Hepatocyte (in vitro differentiated cells): ENCODE measurements at regions not wholly inside any gene's neighbourhood (a gene's known extent, or its start where the extent isn't known, plus 50 kb on each side); places are given as distances from the start of the nearest gene placed in this dataset.

Experiments used
- DNase-seq: peaks from one replicate; pipeline ENCODE4 v3.0.0-alpha.2; 2016; ENCODE audit warnings: low spot score
- H2AFZ ChIP-seq: fragments of 200-600 bp; sonication (generic); 2 replicates; pipeline ENCODE4 v1.6.0; 2016; ENCODE audit warnings: antibody characterized with exemption, mild to moderate bottlenecking
- H3K27ac ChIP-seq: fragments of 200-600 bp; sonication (generic); 2 replicates; pipeline ENCODE4 v1.5.1; 2016; ENCODE audit warnings: mild to moderate bottlenecking
- H3K27me3 ChIP-seq: fragments of 200-600 bp; sonication (generic); 2 replicates; pipeline ENCODE4 v1.6.1; 2016
- H3K36me3 ChIP-seq: fragments of 200-600 bp; sonication (generic); replicated peaks from 2 replicates; pipeline ENCODE4 v1.5.1; 2016; ENCODE audit warnings: low read depth; ENCODE audit not compliant: insufficient read depth
- H3K4me1 ChIP-seq: fragments of 200-600 bp; sonication (generic); 2 replicates; pipeline ENCODE4 v1.5.1; 2016; ENCODE audit warnings: mild to moderate bottlenecking, moderate library complexity; ENCODE audit not compliant: insufficient read depth
- H3K4me2 ChIP-seq: fragments of 200-600 bp; sonication (generic); 2 replicates; pipeline ENCODE4 v1.6.0; 2016
- H3K4me3 ChIP-seq: fragments of 200-600 bp; sonication (generic); 2 replicates; pipeline ENCODE4 v1.5.1; 2016; ENCODE audit warnings: mild to moderate bottlenecking
- H3K79me2 ChIP-seq: fragments of 200-600 bp; sonication (generic); 2 replicates; pipeline ENCODE4 v1.6.0; 2017; ENCODE audit warnings: mild to moderate bottlenecking
- H3K9me2 ChIP-seq: fragments of 200-600 bp; sonication (generic); replicated peaks from 2 replicates; pipeline ENCODE4 v1.6.0; 2017; ENCODE audit warnings: mild to moderate bottlenecking; ENCODE audit not compliant: insufficient read depth
- H3K9me3 ChIP-seq: fragments of 200-600 bp; sonication (generic); 2 replicates; pipeline ENCODE4 v1.5.1; 2016; ENCODE audit warnings: low read depth, mild to moderate bottlenecking
- H4K20me1 ChIP-seq: fragments of 200-600 bp; sonication (generic); 2 replicates; pipeline ENCODE4 v1.6.0; 2016; ENCODE audit warnings: mild to moderate bottlenecking; ENCODE audit not compliant: insufficient read depth, poor library complexity, severe bottlenecking
- EZH2 ChIP-seq: fragments of 200-600 bp; sonication (generic); IDR thresholded peaks from 2 replicates; pipeline ENCODE4 v1.6.1; 2016; ENCODE audit warnings: antibody characterized with exemption, mild to moderate bottlenecking, borderline replicate concordance
- EZH2phosphoT487 ChIP-seq: fragments of 200-600 bp; sonication (generic); IDR thresholded peaks from one replicate; pipeline ENCODE4 v1.6.1; 2018; ENCODE audit warnings: antibody characterized with exemption, mild to moderate bottlenecking, low read depth, moderate library complexity; ENCODE audit not compliant: unreplicated experiment, severe bottlenecking
- WGBS: methylation state at CpG from one replicate; pipeline ENCODE4 v1.1.6; 2016; ENCODE audit warnings: low lambda C conversion rate; ENCODE audit errors: missing lambda C conversion rate; 5-methylcytosine and 5-hydroxymethylcytosine counted together
- TF ChIP-seq, protein P1 (sequence below): fragments of 200-600 bp; sonication (generic); IDR thresholded peaks from 2 replicates; pipeline ENCODE4 v1.5.1; 2016; ENCODE audit warnings: antibody characterized with exemption, mild to moderate bottlenecking; ENCODE audit not compliant: poor library complexity

DNA sequence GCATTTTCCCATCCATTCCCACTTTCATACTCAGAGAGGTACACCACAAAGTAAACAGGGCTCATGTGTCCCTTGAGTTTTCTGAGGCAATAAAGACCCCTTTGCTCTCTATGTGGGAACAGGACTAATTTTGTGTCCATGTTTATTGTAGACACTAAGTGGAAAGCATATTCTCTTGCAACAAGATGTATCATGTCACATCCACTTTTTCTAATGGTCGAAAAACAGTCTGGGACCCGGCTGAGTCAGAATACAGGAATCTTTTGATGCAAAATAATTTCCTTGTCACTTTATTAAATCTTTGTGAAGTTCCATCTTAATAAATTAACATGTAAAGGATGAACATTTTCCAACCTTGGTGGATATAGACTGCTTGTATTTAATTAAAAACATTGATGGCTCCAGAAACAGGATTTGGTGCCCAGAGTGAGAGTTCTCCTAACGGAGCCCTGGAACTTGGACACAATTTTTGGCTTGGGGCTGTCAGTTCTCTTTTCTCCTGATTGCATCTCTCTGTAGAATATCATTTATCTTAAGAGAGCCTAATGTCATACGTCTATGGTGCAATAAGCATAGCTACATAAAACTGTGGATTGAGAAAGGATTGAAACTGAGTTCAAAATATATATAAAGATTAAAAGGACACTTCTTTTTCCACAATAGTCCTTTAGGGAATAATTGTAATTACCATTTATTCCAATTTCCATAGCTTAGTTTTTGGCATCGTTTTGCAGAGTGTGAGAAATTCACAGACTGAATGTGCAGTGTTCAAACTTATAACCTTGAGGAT lies 1116.7 kb upstream of the SEMA6A start:
- H3K4me2 ChIP-seq: no peak overlapping the region
- no peaks in the 10 kb centered on the region for H3K4me1 ChIP-seq
- no peak overlapping the region for H3K4me3 ChIP-seq
- no peaks in the 10 kb centered on the region for H3K79me2 ChIP-seq
- TF ChIP-seq EZH2 (no peak), EZH2phosphoT487 (no peak)
- no peak for DNase-seq
- H3K36me3 ChIP-seq: no peaks in the 10 kb centered on the region
- no peaks in the 10 kb centered on the region for H3K9me2 ChIP-seq
- H3K9me3 ChIP-seq: no peaks in the 10 kb centered on the region
- H4K20me1 ChIP-seq: no peaks in the 10 kb centered on the region
- 86% methylated on average over 5 of the region's 5 CpGs for WGBS
- H3K27ac ChIP-seq: no peak overlapping the region
- H2AFZ ChIP-seq: no peak overlapping the region
- H3K27me3 ChIP-seq: no peaks in the 10 kb centered on the region

DNA sequence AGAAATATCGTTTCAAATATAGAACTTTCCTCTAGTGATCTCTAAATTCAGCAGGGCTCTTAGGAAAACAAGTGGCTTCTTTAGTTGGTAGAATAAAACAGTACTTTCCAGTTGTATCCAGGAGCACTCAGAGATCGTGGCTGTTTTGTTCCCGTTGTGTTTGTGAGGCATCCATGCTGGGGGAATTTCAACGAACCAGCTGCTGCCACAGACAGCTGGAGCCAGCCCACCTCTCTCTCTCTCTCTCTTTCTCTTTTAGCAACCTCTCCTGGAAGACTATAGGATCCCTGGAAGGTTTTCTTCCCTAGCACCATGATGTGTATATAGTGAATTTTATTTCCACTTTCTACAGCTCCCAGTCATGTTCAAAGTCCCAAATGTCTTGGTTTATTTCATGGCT lies 1116.0 kb upstream of the SEMA6A start:
- Histone ChIP-seq H3K27ac (no peak overlapping the region), H3K4me3 (no peak overlapping the region), H3K4me1 (no peaks in the 10 kb centered on the region), H3K36me3 (no peaks in the 10 kb centered on the region), H3K9me2 (no peaks in the 10 kb centered on the region), H3K9me3 (no peaks in the 10 kb centered on the region), H4K20me1 (no peaks in the 10 kb centered on the region), H3K79me2 (no peaks in the 10 kb centered on the region), H3K4me2 (no peak overlapping the region), H3K27me3 (no peaks in the 10 kb centered on the region), H2AFZ (no peak overlapping the region)
- WGBS: 78% methylated on average over 4 of the region's 4 CpGs
- no peak for DNase-seq
- no peak for TF ChIP-seq EZH2phosphoT487
- TF ChIP-seq, protein P1, sequence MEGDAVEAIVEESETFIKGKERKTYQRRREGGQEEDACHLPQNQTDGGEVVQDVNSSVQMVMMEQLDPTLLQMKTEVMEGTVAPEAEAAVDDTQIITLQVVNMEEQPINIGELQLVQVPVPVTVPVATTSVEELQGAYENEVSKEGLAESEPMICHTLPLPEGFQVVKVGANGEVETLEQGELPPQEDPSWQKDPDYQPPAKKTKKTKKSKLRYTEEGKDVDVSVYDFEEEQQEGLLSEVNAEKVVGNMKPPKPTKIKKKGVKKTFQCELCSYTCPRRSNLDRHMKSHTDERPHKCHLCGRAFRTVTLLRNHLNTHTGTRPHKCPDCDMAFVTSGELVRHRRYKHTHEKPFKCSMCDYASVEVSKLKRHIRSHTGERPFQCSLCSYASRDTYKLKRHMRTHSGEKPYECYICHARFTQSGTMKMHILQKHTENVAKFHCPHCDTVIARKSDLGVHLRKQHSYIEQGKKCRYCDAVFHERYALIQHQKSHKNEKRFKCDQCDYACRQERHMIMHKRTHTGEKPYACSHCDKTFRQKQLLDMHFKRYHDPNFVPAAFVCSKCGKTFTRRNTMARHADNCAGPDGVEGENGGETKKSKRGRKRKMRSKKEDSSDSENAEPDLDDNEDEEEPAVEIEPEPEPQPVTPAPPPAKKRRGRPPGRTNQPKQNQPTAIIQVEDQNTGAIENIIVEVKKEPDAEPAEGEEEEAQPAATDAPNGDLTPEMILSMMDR: no peak
- no peak for TF ChIP-seq EZH2

DNA sequence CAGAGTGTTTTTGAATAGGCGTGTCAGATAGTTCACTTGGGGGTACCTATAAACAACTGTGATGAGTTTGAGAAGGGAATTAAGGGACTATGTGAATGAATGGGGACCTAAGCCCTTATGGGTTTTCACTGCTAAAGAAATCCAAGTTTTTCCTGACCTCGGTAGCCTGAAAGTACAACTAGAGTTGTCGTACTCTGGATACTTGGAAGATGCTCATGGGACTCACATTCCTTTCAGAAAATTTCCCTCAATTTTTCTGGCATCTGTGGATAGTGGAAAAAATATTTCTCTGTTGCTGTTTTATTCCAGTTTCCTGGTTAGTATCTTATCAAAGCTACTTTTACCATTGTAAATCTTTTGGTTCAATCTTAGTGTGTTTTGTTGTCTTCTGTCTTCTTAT lies 1112.3 kb upstream of the SEMA6A start:
- TF ChIP-seq EZH2 (no peak), EZH2phosphoT487 (no peak)
- TF ChIP-seq, protein P1: no peak
- 92% methylated on average over 3 of the region's 3 CpGs for WGBS
- Histone ChIP-seq H3K36me3 (no peaks in the 10 kb centered on the region), H3K9me3 (no peaks in the 10 kb centered on the region), H3K4me2 (no peak overlapping the region), H3K4me3 (no peak overlapping the region), H3K4me1 (no peaks in the 10 kb centered on the region), H3K27ac (no peak overlapping the region), H4K20me1 (no peaks in the 10 kb centered on the region), H2AFZ (no peak overlapping the region), H3K79me2 (no peaks in the 10 kb centered on the region), H3K27me3 (no peaks in the 10 kb centered on the region), H3K9me2 (no peaks in the 10 kb centered on the region)
- DNase-seq: no peak

DNA sequence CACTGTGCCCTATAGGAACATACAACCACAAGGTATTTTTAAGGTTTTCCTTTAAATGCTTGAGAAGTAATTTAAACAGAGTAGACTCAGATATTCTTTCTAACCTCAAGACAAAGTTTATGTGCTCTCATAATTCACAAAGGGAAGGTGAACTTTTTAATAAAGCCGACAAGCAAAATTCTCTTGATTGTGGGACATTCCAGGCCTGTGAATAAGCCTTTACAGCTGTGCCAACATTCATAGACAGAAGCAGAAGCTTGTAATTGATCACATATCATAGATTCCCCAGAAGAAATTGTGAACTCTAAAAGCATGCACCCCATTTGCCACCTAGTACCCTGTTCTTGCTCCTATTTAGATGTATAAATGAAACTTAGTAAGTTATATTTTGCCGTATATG lies 1107.8 kb upstream of the SEMA6A start:
- Histone ChIP-seq H3K79me2 (no peaks in the 10 kb centered on the region), H4K20me1 (no peaks in the 10 kb centered on the region), H3K9me3 (no peaks in the 10 kb centered on the region), H3K36me3 (no peaks in the 10 kb centered on the region), H2AFZ (no peak overlapping the region), H3K4me1 (no peaks in the 10 kb centered on the region), H3K4me2 (no peak overlapping the region), H3K27ac (no peak overlapping the region), H3K4me3 (no peak overlapping the region), H3K9me2 (no peaks in the 10 kb centered on the region), H3K27me3 (no peaks in the 10 kb centered on the region)
- TF ChIP-seq EZH2: no peak
- no peak for TF ChIP-seq EZH2phosphoT487
- TF ChIP-seq, protein P1: no peak
- WGBS: 84% methylated on average over 2 of the region's 2 CpGs
- no peak for DNase-seq
